Esophagus muscularis mucosa (tissue), 3 donors: ENCODE measurements at regions not wholly inside any gene's neighbourhood (a gene's known extent, or its start where the extent isn't known, plus 50 kb on each side); places are given as distances from the start of the nearest gene placed in this dataset.

Source experiments
- POLR2AphosphoS5 ChIP-seq, 2 donors: sonication (generic); formaldehyde crosslinking; IDR thresholded peaks; one replicate each; pipeline ENCODE4 v1.6.1; 2017; ENCODE audit warnings: antibody characterized with exemption in 2 of 2
- TF ChIP-seq, protein P1 (sequence below), 3 experiments: fragments of 200-600 bp in 2 of 3; fragments of 450-650 bp in 1 of 3; sonication (generic) in 2 of 3; IDR thresholded peaks; one replicate each; pipeline ENCODE4 v1.5.1; 2017 to 2019; ENCODE audit warnings: antibody characterized with exemption in 3 of 3, mild to moderate bottlenecking in 2 of 3, moderate library complexity in 1 of 3

DNA sequence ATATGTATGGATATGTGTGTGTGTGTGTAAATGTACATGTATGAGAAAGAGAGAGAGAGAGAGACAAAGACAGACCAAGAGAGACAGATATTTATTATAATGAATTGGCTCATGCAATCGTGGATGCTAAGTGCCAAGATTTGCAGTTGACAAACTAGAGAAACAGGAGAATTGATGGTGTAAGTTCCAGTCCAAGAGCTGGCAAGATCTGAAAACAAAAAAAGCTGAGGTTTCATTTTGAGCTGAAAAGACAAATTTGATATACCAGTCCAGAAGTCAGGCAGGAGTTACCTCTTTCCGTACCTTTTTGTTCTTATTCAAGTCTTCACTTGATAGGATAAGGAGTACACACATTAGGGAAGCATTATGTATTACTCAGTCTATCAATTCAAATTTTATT, 157.8 kb downstream of the COPS8 start:
- TF ChIP-seq, protein P1, sequence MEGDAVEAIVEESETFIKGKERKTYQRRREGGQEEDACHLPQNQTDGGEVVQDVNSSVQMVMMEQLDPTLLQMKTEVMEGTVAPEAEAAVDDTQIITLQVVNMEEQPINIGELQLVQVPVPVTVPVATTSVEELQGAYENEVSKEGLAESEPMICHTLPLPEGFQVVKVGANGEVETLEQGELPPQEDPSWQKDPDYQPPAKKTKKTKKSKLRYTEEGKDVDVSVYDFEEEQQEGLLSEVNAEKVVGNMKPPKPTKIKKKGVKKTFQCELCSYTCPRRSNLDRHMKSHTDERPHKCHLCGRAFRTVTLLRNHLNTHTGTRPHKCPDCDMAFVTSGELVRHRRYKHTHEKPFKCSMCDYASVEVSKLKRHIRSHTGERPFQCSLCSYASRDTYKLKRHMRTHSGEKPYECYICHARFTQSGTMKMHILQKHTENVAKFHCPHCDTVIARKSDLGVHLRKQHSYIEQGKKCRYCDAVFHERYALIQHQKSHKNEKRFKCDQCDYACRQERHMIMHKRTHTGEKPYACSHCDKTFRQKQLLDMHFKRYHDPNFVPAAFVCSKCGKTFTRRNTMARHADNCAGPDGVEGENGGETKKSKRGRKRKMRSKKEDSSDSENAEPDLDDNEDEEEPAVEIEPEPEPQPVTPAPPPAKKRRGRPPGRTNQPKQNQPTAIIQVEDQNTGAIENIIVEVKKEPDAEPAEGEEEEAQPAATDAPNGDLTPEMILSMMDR (IDR thresholded peaks at IDR 0.05): no peak
- no peak for TF ChIP-seq POLR2AphosphoS5 (IDR thresholded peaks at IDR 0.05)
